ENCODE measurements at regions not wholly inside any gene's neighbourhood (a gene's known extent, or its start where the extent isn't known, plus 50 kb on each side); places are given as distances from the start of the nearest gene placed in this dataset.

- Histone ChIP-seq H3K36me3 (ENCODE audit: control insufficient read depth, insufficient read depth, low read length) (no peaks in the 10 kb centered on the region), H3K4me3 (ENCODE audit: low read depth in 2 of 2, low read length in 2 of 2) (no peak overlapping the region), H3K9me3 (ENCODE audit: control insufficient read depth, insufficient read depth, low read depth, low read length) (peaks cover 10% of the 10 kb centered on the region; the same call in 1 of the 2 replicates), H3K4me1 (ENCODE audit: control insufficient read depth, insufficient read depth, low read length) (no peaks in the 10 kb centered on the region), H3K27ac (ENCODE audit: low read length) (no peak overlapping the region), H3K27me3 (ENCODE audit: control insufficient read depth, insufficient read depth, low read length) (no peaks in the 10 kb centered on the region)
- ATAC-seq = no peak
- POLR2A ChIA-PET = no interaction called here
- TF ChIP-seq CTCF (IDR thresholded peaks at IDR 0.05) (no peak), SIN3A (IDR thresholded peaks at IDR 0.05; ENCODE audit: borderline replicate concordance, insufficient read depth, low read depth, low read length) (no peak), POLR2AphosphoS5 (IDR thresholded peaks at IDR 0.05; ENCODE audit: low read depth, low read length) (no peak), TCF7L2 (IDR thresholded peaks at IDR 0.05; ENCODE audit: low read depth, low read length) (no peak), REST (IDR thresholded peaks at IDR 0.05; ENCODE audit: insufficient read depth in 1 of 2, low read depth in 2 of 2, low read length in 1 of 2) (no peak)
- intact Hi-C loops (cut with micrococcal nuclease; ENCODE audit: unreplicated experiment) = no loop called here
- BruUV-seq (replicated peaks) = no TSS peak
- CTCF ChIA-PET = interaction anchor here (1.1 kb wide), 1 partner anchor 22 kb away, joined by 4 read pairs; no protein-coding TSS in a partner anchor
- no peak for DNase-seq (ENCODE audit: low read depth, low spot score)
- in situ Hi-C loops (cut with HindIII; ENCODE audit: low pct_unique_long_range_greater_than_20kb, low sequenced_read_pairs) = loop anchor here (10.0 kb wide), 1 partner anchor 57 kb away; no protein-coding TSS in a partner anchor
Observed at GRCh38 chr1:201771466-201771865, 57.5 kb upstream of the IPO9 start.

GRCh38 chr1:201772178-201772577, 56.8 kb upstream of the IPO9 start:
- H3K36me3 ChIP-seq (ENCODE audit: control insufficient read depth, insufficient read depth, low read length) = no peaks in the 10 kb centered on the region
- CTCF ChIA-PET = no interaction called here
- intact Hi-C loops (cut with micrococcal nuclease; ENCODE audit: unreplicated experiment) (no loop called here), in situ Hi-C loops (cut with HindIII; ENCODE audit: low pct_unique_long_range_greater_than_20kb, low sequenced_read_pairs) (loop anchor here (10.0 kb wide), 1 partner anchor 57 kb away; no protein-coding TSS in a partner anchor)
- peaks cover 10% of the 10 kb centered on the region; the same call in 1 of the 2 replicates for H3K9me3 ChIP-seq (ENCODE audit: control insufficient read depth, insufficient read depth, low read depth, low read length)
- no peak overlapping the region for H3K27ac ChIP-seq (ENCODE audit: low read length)
- no peak for ATAC-seq
- H3K27me3 ChIP-seq (ENCODE audit: control insufficient read depth, insufficient read depth, low read length) = no peaks in the 10 kb centered on the region; the same call in 1 of the 2 replicates
- H3K4me3 ChIP-seq (ENCODE audit: low read depth in 2 of 2, low read length in 2 of 2) = no peak overlapping the region
- no peak for DNase-seq (ENCODE audit: low read depth, low spot score)
- TF ChIP-seq TCF7L2 (IDR thresholded peaks at IDR 0.05; ENCODE audit: low read depth, low read length) (no peak), POLR2AphosphoS5 (IDR thresholded peaks at IDR 0.05; ENCODE audit: low read depth, low read length) (no peak), REST (IDR thresholded peaks at IDR 0.05; ENCODE audit: insufficient read depth in 1 of 2, low read depth in 2 of 2, low read length in 1 of 2) (no peak), CTCF (IDR thresholded peaks at IDR 0.05) (no peak), SIN3A (IDR thresholded peaks at IDR 0.05; ENCODE audit: borderline replicate concordance, insufficient read depth, low read depth, low read length) (no peak)
- BruUV-seq (replicated peaks) = no TSS peak
- POLR2A ChIA-PET = no interaction called here
- H3K4me1 ChIP-seq (ENCODE audit: control insufficient read depth, insufficient read depth, low read length) = no peaks in the 10 kb centered on the region
